Right ventricle myocardium inferior (tissue), 1 donor: ENCODE measurements at regions not wholly inside any gene's neighbourhood (a gene's known extent, or its start where the extent isn't known, plus 50 kb on each side); places are given as distances from the start of the nearest gene placed in this dataset.
A peak's percentile ranks its signal among the peaks of the same experiment; 100 is the strongest.

ENCODE experiments used
- ATAC-seq: fragments of 200-7000 bp; cut with Tn5 transposase; one replicate; pipeline ENCODE4 v1.9.1; 2020; ENCODE audit warnings: mild to moderate bottlenecking, moderate library complexity
- DNase-seq: peaks from one replicate; pipeline ENCODE4 v3.0.0; 2021; ENCODE audit errors: missing footprints
- intact Hi-C: fragments of 100-400 bp; cut with DNase I; formaldehyde crosslinking; loops from one replicate; pipeline ENCODE4 v1.11.0; 2022
- donor health status: DM: no; HTN: yes; CAD: no; lungs with severe emphysema.

- intact Hi-C loops, result no loop called here
- DNase-seq (no peak), ATAC-seq (no peak)
Observed at GRCh38 chr2:225998653-225999052, 599.1 kb downstream of the NYAP2 start.

DNA sequence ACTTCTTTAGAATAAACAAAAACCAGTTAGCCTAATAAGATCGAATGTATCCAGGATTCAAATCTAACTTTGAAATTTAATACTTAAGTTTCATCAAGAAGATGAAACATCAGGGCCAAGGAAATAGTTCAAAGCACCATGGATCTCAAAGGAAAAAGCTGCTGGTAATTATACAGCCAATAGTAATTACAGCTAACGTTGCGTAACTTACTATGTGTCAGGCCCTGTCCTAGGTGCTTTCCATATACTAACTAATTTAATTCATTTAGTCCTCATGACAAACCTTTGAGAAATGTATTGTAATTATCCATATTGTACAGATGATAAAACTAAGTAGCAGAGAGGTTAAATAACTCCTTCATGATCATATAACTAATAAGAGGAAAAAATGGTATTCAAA, 598.6 kb downstream of the NYAP2 start:
- no peak for DNase-seq
- ATAC-seq, result no peak
- intact Hi-C loops, result no loop called here

DNA sequence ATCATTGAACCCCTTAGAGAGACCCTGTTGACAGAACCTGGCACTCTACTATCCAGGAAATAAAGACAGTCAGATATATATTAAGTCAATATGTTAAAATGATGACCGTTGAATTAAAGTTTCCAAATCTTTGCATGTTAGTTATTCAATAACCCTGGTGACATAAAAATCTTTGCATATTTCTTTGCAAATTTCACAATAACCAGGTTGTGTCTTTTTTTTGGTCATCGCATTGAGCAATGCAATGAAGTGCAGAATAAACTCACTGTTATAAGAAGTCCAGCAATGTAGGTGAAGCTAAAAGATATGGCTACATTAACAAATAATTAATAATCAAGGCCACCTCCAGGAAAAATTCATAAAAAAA, 596.9 kb downstream of the NYAP2 start:
- intact Hi-C loops, result no loop called here
- ATAC-seq (no peak), DNase-seq (no peak)

- intact Hi-C loops, result no loop called here
- peak; percentile 23 for ATAC-seq
- no peak for DNase-seq
Observed at GRCh38 chr2:225995796-225996461, 596.4 kb downstream of the NYAP2 start.

DNA sequence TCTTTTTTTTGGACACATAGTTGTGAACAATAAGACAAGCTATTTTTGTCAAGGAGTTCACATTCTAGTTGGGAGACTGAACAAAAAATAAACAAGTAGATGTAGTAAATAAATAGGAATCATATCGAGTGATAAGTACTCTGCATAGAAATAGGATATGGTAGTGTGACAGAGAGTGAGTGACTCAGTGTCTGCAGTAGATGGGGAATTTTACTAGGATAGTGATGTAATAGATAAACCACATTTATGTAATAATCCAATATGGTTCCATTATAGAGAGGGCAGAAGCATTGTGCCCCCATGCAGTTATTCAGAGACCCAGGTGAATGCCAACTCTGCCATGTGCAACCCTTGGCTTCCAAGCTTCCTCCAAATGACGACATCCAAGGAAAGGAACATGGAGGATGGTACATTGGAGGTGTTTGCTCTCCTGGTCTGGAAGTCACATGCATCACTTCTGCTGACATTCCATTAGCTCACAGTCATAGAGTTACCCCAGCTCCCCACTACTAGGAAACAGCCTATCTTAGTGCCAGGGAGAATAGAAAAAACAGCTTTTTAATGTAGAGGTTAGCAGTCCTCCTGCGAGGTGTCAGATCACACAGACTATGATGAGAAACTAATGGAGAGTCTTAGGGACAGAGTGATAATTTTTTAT, 595.4 kb downstream of the NYAP2 start:
- intact Hi-C loops, result no loop called here
- ATAC-seq (no peak), DNase-seq (no peak)

GRCh38 chr2:225993430-225993829, 593.9 kb downstream of the NYAP2 start:
- intact Hi-C loops, result no loop called here
- ATAC-seq, result no peak
- DNase-seq, result no peak

DNA sequence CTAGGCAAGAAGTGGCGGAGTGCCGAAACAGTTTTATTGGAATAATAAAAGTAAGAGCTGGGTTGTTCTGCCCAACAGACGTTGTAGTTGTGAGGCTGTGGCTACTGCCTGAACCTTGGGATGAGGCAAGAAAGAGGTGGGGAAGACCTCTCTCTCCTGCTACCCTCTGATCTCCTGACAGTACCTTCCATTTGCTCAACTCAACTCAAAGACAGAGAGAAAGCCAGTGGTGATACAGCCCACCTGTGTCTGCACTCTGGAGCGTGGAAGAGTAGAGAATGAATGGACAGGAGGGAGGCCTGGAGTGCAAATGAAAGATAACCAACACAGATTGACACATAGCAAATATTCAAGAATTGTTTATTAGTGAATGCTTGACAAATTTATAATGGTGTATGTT, 590.3 kb downstream of the NYAP2 start:
- intact Hi-C loops, result no loop called here
- DNase-seq (no peak), ATAC-seq (no peak)

- intact Hi-C loops, result no loop called here
- ATAC-seq, result no peak
- DNase-seq, result no peak
Observed at GRCh38 chr2:225980372-225980771, 580.9 kb downstream of the NYAP2 start.

- intact Hi-C loops, result no loop called here
- DNase-seq (no peak), ATAC-seq (no peak)
Observed at GRCh38 chr2:225971433-225971832, 571.9 kb downstream of the NYAP2 start.

- DNase-seq (no peak), ATAC-seq (no peak)
- intact Hi-C loops, result no loop called here
Observed at GRCh38 chr2:225948903-225949302, 549.4 kb downstream of the NYAP2 start.

DNA sequence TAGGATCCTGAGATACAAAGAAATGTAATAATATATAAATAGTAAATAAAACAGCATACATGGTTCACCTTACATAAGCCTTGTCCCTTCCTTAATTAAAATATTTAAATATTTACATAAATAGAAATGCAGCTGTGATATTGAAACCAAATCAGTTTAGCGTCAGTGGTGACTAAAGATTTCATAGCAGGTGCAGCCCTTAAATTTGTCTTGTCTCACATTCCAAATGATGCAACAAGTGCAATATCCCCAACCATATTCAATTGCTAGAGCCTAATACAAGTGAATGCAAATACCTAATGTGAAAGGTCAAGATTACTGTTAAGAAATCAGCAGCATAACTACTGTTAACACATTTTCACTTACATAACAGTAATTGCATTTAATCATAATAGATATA, 539.5 kb downstream of the NYAP2 start:
- DNase-seq (no peak), ATAC-seq (no peak)
- intact Hi-C loops, result no loop called here

DNA sequence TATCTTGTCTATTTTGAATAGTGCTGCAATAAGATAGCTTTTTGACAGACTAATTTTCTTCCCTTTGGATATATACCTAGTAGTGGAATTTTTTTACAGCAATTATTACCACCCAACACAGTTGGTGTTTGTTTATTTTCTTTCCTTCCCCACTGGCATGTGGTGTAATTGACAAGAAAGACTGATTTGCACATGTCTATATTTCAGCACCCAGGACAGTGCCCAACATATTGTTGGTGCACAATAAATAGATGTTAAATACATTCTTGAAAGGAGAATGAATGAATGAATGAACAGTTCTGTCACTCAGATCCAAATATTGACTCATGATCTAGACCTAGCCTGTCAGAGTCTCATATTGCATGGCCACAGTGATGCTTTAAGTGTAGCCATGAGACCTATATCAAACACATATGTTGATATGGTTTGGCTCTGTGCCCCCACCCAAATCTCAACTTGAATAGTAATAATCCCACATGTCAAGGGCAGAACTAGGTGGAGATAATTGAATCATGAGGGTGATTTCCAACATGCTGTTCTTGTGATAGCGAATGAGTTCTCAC, 538.2 kb downstream of the NYAP2 start:
- intact Hi-C loops, result no loop called here
- ATAC-seq, result no peak
- DNase-seq, result no peak

- intact Hi-C loops, result no loop called here
- ATAC-seq (no peak), DNase-seq (no peak)
Observed at GRCh38 chr2:225932811-225933413, 533.4 kb downstream of the NYAP2 start.

DNA sequence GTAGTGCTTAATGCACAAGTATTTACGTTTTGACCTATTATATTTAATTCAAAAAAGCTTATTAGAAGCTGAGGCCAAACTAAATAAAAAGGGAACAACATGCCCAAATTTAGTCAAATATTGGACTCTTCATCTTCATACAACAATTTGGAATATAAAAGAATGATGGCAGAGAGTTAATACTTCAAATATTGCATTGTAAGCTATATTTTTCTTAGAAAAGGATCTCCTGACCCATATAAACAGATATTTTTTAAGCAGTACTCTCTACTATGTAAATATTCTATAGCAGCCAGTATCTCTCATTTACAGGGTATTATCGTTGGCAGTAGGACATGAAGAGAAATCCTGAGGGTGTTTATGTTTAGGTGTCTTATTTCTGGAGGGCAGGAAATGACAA, 531.2 kb downstream of the NYAP2 start:
- ATAC-seq (no peak), DNase-seq (no peak)
- intact Hi-C loops, result no loop called here

DNA sequence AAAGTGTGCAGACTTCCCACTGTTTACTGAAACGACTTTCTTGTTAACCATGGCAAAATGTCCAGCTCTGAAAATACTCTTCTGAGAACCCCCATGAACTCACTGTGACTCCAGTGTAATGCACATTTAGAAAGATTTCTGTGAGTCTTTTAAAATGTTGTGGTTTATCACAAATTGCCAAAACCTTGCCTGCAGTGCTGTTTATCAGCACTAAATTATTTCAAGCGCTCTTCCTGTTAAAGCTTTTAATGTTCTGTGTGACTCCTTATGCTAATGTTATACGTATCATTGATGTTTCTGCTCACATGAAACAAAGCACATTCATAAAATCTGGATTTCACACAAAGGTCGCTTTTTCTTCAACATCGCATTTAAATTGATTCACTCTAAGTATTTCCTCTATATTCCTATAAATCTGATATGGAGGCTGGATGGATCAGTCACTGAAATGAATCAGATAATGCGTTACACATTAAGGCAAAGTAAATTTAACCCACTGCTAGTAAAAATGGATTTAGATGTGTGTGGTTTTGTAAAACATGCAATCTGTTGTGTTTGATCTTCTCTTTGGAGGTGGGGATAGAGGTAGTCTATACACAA, 521.2 kb downstream of the NYAP2 start:
- intact Hi-C loops, result no loop called here
- ATAC-seq, result no peak
- no peak for DNase-seq

- ATAC-seq, result no peak
- intact Hi-C loops, result no loop called here
- no peak for DNase-seq
Observed at GRCh38 chr2:225916692-225917091, 517.2 kb downstream of the NYAP2 start.

GRCh38 chr2:225911019-225911418, 511.5 kb downstream of the NYAP2 start:
- no peak for ATAC-seq
- intact Hi-C loops, result no loop called here
- DNase-seq, result peak; percentile 27

GRCh38 chr2:225895126-225895525, 495.6 kb downstream of the NYAP2 start:
- no peak for DNase-seq
- ATAC-seq, result no peak
- intact Hi-C loops, result no loop called here

DNA sequence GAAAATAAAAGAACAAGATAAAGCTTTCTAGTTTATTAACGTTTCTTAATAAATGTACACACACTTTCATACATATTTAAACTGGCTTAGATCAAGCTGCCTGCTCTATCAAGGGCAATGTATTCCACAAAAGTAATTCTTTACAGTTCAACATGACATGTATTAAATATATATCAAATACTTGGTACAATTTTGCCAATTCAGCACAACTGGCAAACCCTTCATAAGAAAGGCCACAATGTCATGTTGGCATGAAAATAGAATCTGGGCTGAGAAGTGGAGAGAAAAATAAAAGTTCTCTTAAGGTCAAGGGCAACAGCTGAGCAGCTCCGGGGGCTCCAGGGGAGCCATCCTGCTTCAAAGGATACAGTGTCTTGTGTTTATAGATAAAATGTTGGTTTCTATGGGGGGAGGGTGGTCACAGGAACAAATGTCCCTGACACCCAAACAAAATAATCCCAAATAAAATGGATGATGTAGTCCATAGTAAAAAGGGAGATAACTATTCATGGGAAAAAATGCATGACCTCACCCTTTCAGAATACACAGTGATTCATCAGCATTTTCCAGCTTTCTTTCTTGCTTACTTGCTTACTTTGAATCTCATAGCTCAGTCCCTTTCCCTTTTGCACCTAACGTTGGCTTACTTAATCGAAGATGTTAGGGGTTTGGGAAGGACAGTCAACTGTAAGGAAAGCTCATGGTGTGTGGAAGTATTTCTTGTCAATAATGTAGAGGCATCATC, 494.9 kb downstream of the NYAP2 start:
- no peak for DNase-seq
- no peak for ATAC-seq
- intact Hi-C loops, result no loop called here
